ENCODE measurements at regions not wholly inside any gene's neighbourhood (a gene's known extent, or its start where the extent isn't known, plus 50 kb on each side); places are given as distances from the start of the nearest gene placed in this dataset.

GRCh38 chr1:199221371-199222150, 582.7 kb downstream of the PTPRC start:
- Mint-ChIP-seq H3K36me3 (no peaks in the 10 kb centered on the region), H3K4me3 (no peak overlapping the region), H3K4me1 (peaks cover 7 to 19% (median 11%) of the 10 kb centered on the region in 4 donors), H3K27ac (no peak overlapping the region), H3K27me3 (no peaks in the 10 kb centered on the region), H3K9me3 (peaks cover 0 to 4% (median 0%) of the 10 kb centered on the region in 8 donors)
- CTCF ChIA-PET (ENCODE audit: partially characterized antibody): no interaction called here
- H3K36me3 ChIP-seq (ENCODE audit: insufficient read depth, low read length): no peaks in the 10 kb centered on the region
- no peaks in the 10 kb centered on the region for H3K27me3 ChIP-seq (ENCODE audit: insufficient read depth, low read length)
- H3K4me3 ChIP-seq (ENCODE audit: low read length in 2 of 2): no peak overlapping the region
- H3K4me1 ChIP-seq (ENCODE audit: insufficient read depth, low read length): peaks cover 17% of the 10 kb centered on the region
- H3K27ac ChIP-seq (ENCODE audit: low read depth, low read length): no peak overlapping the region
- POLR2A ChIA-PET (ENCODE audit: partially characterized antibody): no interaction called here
- intact Hi-C loops (cut with micrococcal nuclease): no loop called here
- no peak for DNase-seq
- no peaks in the 10 kb centered on the region for H3K9me3 ChIP-seq (ENCODE audit: control insufficient read depth in 1 of 2, low read length in 2 of 2)

DNA sequence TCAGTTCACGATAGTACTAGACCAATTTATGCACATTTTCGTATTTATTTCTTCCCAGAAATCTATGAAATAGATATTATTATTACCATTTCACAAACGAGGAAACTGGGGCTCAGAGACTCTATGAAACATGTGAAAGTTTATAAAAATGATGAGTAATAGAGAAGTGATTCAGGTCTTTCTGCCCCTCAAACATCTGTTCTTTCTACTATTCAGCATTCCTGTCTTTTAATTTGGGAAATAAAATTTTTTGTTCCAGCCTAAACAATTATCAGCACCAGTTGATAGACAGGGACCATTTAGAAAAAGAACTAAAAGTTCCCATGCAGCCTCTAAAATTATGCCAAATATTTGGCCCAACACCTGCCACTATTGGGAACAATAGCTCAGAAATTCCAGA, 585.1 kb downstream of the PTPRC start:
- Mint-ChIP-seq H3K27ac (no peak overlapping the region), H3K9me3 (peaks cover 0 to 4% (median 0%) of the 10 kb centered on the region in 8 donors), H3K36me3 (no peaks in the 10 kb centered on the region), H3K27me3 (no peaks in the 10 kb centered on the region), H3K4me1 (peaks cover 5 to 20% (median 9%) of the 10 kb centered on the region in 4 donors), H3K4me3 (no peak overlapping the region)
- Histone ChIP-seq H3K4me1 (ENCODE audit: insufficient read depth, low read length) (peaks cover 15% of the 10 kb centered on the region), H3K27ac (ENCODE audit: low read depth, low read length) (no peak overlapping the region), H3K36me3 (ENCODE audit: insufficient read depth, low read length) (no peaks in the 10 kb centered on the region), H3K9me3 (ENCODE audit: control insufficient read depth in 1 of 2, low read length in 2 of 2) (no peaks in the 10 kb centered on the region), H3K27me3 (ENCODE audit: insufficient read depth, low read length) (no peaks in the 10 kb centered on the region), H3K4me3 (ENCODE audit: low read length in 2 of 2) (no peak overlapping the region)
- POLR2A ChIA-PET (ENCODE audit: partially characterized antibody): no interaction called here
- CTCF ChIA-PET (ENCODE audit: partially characterized antibody): no interaction called here
- no peak for DNase-seq
- intact Hi-C loops (cut with micrococcal nuclease): no loop called here

DNA sequence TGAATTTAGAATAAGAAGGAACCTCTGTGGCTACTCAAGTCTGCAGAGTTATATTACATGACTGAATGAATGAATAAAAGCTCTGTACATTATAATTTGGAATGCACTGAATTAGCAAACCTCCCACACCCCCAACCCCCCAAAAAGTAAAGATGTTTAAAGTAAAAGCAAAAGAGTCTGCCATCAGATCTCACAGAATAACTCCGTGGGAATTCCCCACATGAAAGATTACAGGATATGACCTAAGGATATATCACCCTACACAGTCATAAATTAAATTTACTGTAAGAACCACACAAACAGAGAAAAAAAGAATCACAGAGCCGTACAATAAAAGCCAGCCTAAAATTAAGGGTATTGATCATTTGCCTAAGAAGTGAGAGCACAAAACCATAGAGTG, 587.3 kb downstream of the PTPRC start:
- Histone ChIP-seq H3K4me3 (ENCODE audit: low read length in 2 of 2) (no peak overlapping the region), H3K4me1 (ENCODE audit: insufficient read depth, low read length) (peaks cover 15% of the 10 kb centered on the region), H3K27ac (ENCODE audit: low read depth, low read length) (no peak overlapping the region), H3K27me3 (ENCODE audit: insufficient read depth, low read length) (no peaks in the 10 kb centered on the region), H3K9me3 (ENCODE audit: control insufficient read depth in 1 of 2, low read length in 2 of 2) (no peaks in the 10 kb centered on the region), H3K36me3 (ENCODE audit: insufficient read depth, low read length) (no peaks in the 10 kb centered on the region)
- no peaks in the 10 kb centered on the region for H3K36me3 Mint-ChIP-seq
- DNase-seq: peak; percentile 17 to 63 (median 40)
- H3K27me3 Mint-ChIP-seq: no peaks in the 10 kb centered on the region
- H3K4me1 Mint-ChIP-seq: peaks cover 5 to 20% (median 9%) of the 10 kb centered on the region in 4 donors
- H3K4me3 Mint-ChIP-seq: peak overlapping the region; percentile 3 to 63 (median 36)
- H3K9me3 Mint-ChIP-seq: peaks cover 0 to 4% (median 0%) of the 10 kb centered on the region in 8 donors
- ChIA-PET POLR2A (ENCODE audit: partially characterized antibody) (interaction anchor here (0.8 kb wide), 1 partner anchor 12 kb away, joined by 3 read pairs; no protein-coding TSS in a partner anchor), CTCF (ENCODE audit: partially characterized antibody) (interaction anchor here (0.7 kb wide), 1 partner anchor 16 kb away, joined by 3 read pairs; no protein-coding TSS in a partner anchor)
- intact Hi-C loops (cut with micrococcal nuclease): no loop called here
- H3K27ac Mint-ChIP-seq: peak overlapping the region in 6 of 7 donors; percentile 32 to 92 (median 86)

GRCh38 chr1:199242147-199242546, 603.3 kb downstream of the PTPRC start:
- Mint-ChIP-seq H3K9me3 (peaks cover 0 to 1% (median 0%) of the 10 kb centered on the region in 8 donors), H3K27ac (no peak overlapping the region), H3K27me3 (peaks cover 0 to 1% of the 10 kb centered on the region in 2 donors), H3K4me3 (peak overlapping the region in 1 of 8 donors; percentile 1), H3K4me1 (peaks cover 0 to 5% (median 2%) of the 10 kb centered on the region in 4 donors), H3K36me3 (no peaks in the 10 kb centered on the region)
- ChIA-PET POLR2A (ENCODE audit: partially characterized antibody) (interaction anchor here (0.9 kb wide), 1 partner anchor 25 kb away, joined by 3 read pairs; no protein-coding TSS in a partner anchor), CTCF (ENCODE audit: partially characterized antibody) (interaction anchor here (1.0 to 1.8 kb wide), 6 partner anchors 13 to 472 kb away, joined by 3 to 4 read pairs (median 3); no protein-coding TSS in a partner anchor)
- peaks cover 5% of the 10 kb centered on the region for H3K4me1 ChIP-seq (ENCODE audit: insufficient read depth, low read length)
- H3K27ac ChIP-seq (ENCODE audit: low read depth, low read length): no peak overlapping the region
- no peaks in the 10 kb centered on the region for H3K9me3 ChIP-seq (ENCODE audit: control insufficient read depth in 1 of 2, low read length in 2 of 2)
- H3K36me3 ChIP-seq (ENCODE audit: insufficient read depth, low read length): no peaks in the 10 kb centered on the region
- no peak for DNase-seq
- intact Hi-C loops (cut with micrococcal nuclease): loop anchor here (5.0 kb wide), 2 partner anchors 470 to 485 kb away; no protein-coding TSS in a partner anchor
- no peak overlapping the region for H3K4me3 ChIP-seq (ENCODE audit: low read length in 2 of 2)
- no peaks in the 10 kb centered on the region for H3K27me3 ChIP-seq (ENCODE audit: insufficient read depth, low read length)

DNA sequence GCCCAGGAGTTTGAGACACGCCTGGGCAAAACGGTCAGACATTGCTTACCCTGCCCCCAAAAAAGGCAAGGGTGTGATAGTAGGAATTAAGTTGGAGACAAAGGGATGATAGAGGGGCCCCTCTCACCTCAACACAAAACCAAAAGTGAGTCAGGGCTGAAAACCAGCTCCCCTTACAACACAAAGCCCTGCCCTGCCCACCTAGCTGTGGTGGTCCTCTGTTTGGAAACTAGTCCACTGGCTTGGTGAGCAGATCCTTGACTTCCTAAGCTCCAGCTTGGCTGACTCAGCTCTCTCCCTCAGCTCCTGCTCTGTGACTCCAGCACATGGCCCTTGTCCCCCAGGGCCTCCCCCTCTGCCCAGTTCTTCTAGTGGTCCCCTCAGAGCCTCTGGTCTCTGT, 603.8 kb downstream of the PTPRC start:
- peaks cover 0 to 2% of the 10 kb centered on the region in 2 donors for H3K27me3 Mint-ChIP-seq
- no peak overlapping the region for H3K4me3 Mint-ChIP-seq
- peaks cover 5% of the 10 kb centered on the region for H3K4me1 ChIP-seq (ENCODE audit: insufficient read depth, low read length)
- H3K36me3 Mint-ChIP-seq: no peaks in the 10 kb centered on the region
- no peak overlapping the region for H3K27ac ChIP-seq (ENCODE audit: low read depth, low read length)
- CTCF ChIA-PET (ENCODE audit: partially characterized antibody): interaction anchor here (1.0 to 1.8 kb wide), 7 partner anchors 13 to 473 kb away, joined by 3 to 9 read pairs (median 3); no protein-coding TSS in a partner anchor
- H3K4me3 ChIP-seq (ENCODE audit: low read length in 2 of 2): no peak overlapping the region
- no peaks in the 10 kb centered on the region for H3K36me3 ChIP-seq (ENCODE audit: insufficient read depth, low read length)
- DNase-seq: no peak
- POLR2A ChIA-PET (ENCODE audit: partially characterized antibody): interaction anchor here (0.9 kb wide), 1 partner anchor 25 kb away, joined by 3 read pairs; no protein-coding TSS in a partner anchor
- peak overlapping the region in 1 of 7 donors; percentile 8 for H3K27ac Mint-ChIP-seq
- H3K27me3 ChIP-seq (ENCODE audit: insufficient read depth, low read length): no peaks in the 10 kb centered on the region
- peaks cover 0 to 5% (median 2%) of the 10 kb centered on the region in 4 donors for H3K4me1 Mint-ChIP-seq
- intact Hi-C loops (cut with micrococcal nuclease): loop anchor here (5.0 kb wide), 2 partner anchors 470 to 485 kb away; no protein-coding TSS in a partner anchor
- H3K9me3 ChIP-seq (ENCODE audit: control insufficient read depth in 1 of 2, low read length in 2 of 2): no peaks in the 10 kb centered on the region
- peaks cover 0 to 1% (median 0%) of the 10 kb centered on the region in 8 donors for H3K9me3 Mint-ChIP-seq

- H3K27ac Mint-ChIP-seq: peak overlapping the region in 1 of 7 donors; percentile 57
- H3K36me3 Mint-ChIP-seq: no peaks in the 10 kb centered on the region
- intact Hi-C loops (cut with micrococcal nuclease): loop anchor here (5.0 kb wide), 2 partner anchors 471 to 486 kb away; no protein-coding TSS in a partner anchor
- peaks cover 0 to 5% (median 2%) of the 10 kb centered on the region in 4 donors for H3K4me1 Mint-ChIP-seq
- peaks cover 0 to 2% of the 10 kb centered on the region in 2 donors for H3K27me3 Mint-ChIP-seq
- Histone ChIP-seq H3K4me3 (ENCODE audit: low read length in 2 of 2) (no peak overlapping the region), H3K36me3 (ENCODE audit: insufficient read depth, low read length) (no peaks in the 10 kb centered on the region), H3K4me1 (ENCODE audit: insufficient read depth, low read length) (peaks cover 5% of the 10 kb centered on the region), H3K9me3 (ENCODE audit: control insufficient read depth in 1 of 2, low read length in 2 of 2) (no peaks in the 10 kb centered on the region), H3K27ac (ENCODE audit: low read depth, low read length) (no peak overlapping the region), H3K27me3 (ENCODE audit: insufficient read depth, low read length) (no peaks in the 10 kb centered on the region)
- peak; percentile 53 to 64 (median 58) for DNase-seq
- H3K4me3 Mint-ChIP-seq: peak overlapping the region in 1 of 8 donors; percentile 15
- POLR2A ChIA-PET (ENCODE audit: partially characterized antibody): no interaction called here
- CTCF ChIA-PET (ENCODE audit: partially characterized antibody): interaction anchor here (0.8 to 1.8 kb wide), 11 partner anchors 10 to 667 kb away, joined by 3 to 9 read pairs (median 3); no protein-coding TSS in a partner anchor
- H3K9me3 Mint-ChIP-seq: peaks cover 0 to 1% (median 0%) of the 10 kb centered on the region in 8 donors
Observed at GRCh38 chr1:199243423-199244061, 604.7 kb downstream of the PTPRC start.

- Mint-ChIP-seq H3K4me1 (peaks cover 0 to 5% (median 2%) of the 10 kb centered on the region in 4 donors), H3K27ac (no peak overlapping the region), H3K36me3 (no peaks in the 10 kb centered on the region), H3K9me3 (peaks cover 0 to 1% (median 0%) of the 10 kb centered on the region in 8 donors), H3K27me3 (peaks cover 2 to 5% of the 10 kb centered on the region in 2 donors), H3K4me3 (no peak overlapping the region)
- Histone ChIP-seq H3K27ac (ENCODE audit: low read depth, low read length) (no peak overlapping the region), H3K9me3 (ENCODE audit: control insufficient read depth in 1 of 2, low read length in 2 of 2) (no peaks in the 10 kb centered on the region), H3K36me3 (ENCODE audit: insufficient read depth, low read length) (no peaks in the 10 kb centered on the region), H3K27me3 (ENCODE audit: insufficient read depth, low read length) (no peaks in the 10 kb centered on the region), H3K4me1 (ENCODE audit: insufficient read depth, low read length) (peaks cover 5% of the 10 kb centered on the region), H3K4me3 (ENCODE audit: low read length in 2 of 2) (no peak overlapping the region)
- DNase-seq: no peak
- ChIA-PET CTCF (ENCODE audit: partially characterized antibody) (interaction anchor here (0.7 kb wide), 1 partner anchor 551 kb away, joined by 3 read pairs; no protein-coding TSS in a partner anchor), POLR2A (ENCODE audit: partially characterized antibody) (no interaction called here)
- intact Hi-C loops (cut with micrococcal nuclease): no loop called here
Observed at GRCh38 chr1:199245946-199246345, 607.1 kb downstream of the PTPRC start.
